Activated naive CD4-positive, alpha-beta T cell treated with anti-CD3 and anti-CD28 coated beads, Interleukin-2, amount 50 U/mL, for 72 hours (primary cell): ENCODE measurements at regions not wholly inside any gene's neighbourhood (a gene's known extent, or its start where the extent isn't known, plus 50 kb on each side); places are given as distances from the start of the nearest gene placed in this dataset.

Experiments used
- ATAC-seq, 2 donors: fragments of 150-1000 bp; cut with Tn5 transposase; 2 replicates each; pipeline ENCODE4 v1.10.0; 2021; ENCODE audit warnings: mild to moderate bottlenecking in 2 of 2, moderate library complexity in 2 of 2
- DNase-seq, 2 donors: peaks; one replicate each; pipeline ENCODE4 v3.0.0; 2021 to 2022; ENCODE audit warnings: low spot score in 2 of 2
- H3K27ac Mint-ChIP-seq, 2 donors: one replicate each; pipeline ENCODE4 v1.8.0; 2022; ENCODE audit warnings: mild to moderate bottlenecking in 2 of 2, mixed read lengths in 2 of 2
- H3K36me3 Mint-ChIP-seq, 2 donors: one replicate each; pipeline ENCODE4 v1.8.0; 2022; ENCODE audit warnings: mixed read lengths in 2 of 2
- H3K9me3 Mint-ChIP-seq, 2 donors: one replicate each; pipeline ENCODE4 v1.8.0; 2022; ENCODE audit warnings: mixed read lengths in 2 of 2

GRCh38 chr12:107144441-107144840 is 51.1 kb upstream of the CRY1 start:
- no peak for DNase-seq
- no peaks in the 10 kb centered on the region for H3K36me3 Mint-ChIP-seq
- H3K9me3 Mint-ChIP-seq, result no peaks in the 10 kb centered on the region
- no peak overlapping the region for H3K27ac Mint-ChIP-seq
- no peak for ATAC-seq

- no peak for ATAC-seq
- Mint-ChIP-seq H3K36me3 (no peaks in the 10 kb centered on the region), H3K9me3 (no peaks in the 10 kb centered on the region), H3K27ac (no peak overlapping the region)
- no peak for DNase-seq
Observed at GRCh38 chr12:107144990-107145389, 51.6 kb upstream of the CRY1 start.

GRCh38 chr12:107145397-107145796 is 52.0 kb upstream of the CRY1 start:
- no peak overlapping the region for H3K27ac Mint-ChIP-seq
- no peak for DNase-seq
- no peak for ATAC-seq
- H3K9me3 Mint-ChIP-seq, result no peaks in the 10 kb centered on the region
- H3K36me3 Mint-ChIP-seq, result no peaks in the 10 kb centered on the region

- Mint-ChIP-seq H3K27ac (no peak overlapping the region), H3K9me3 (no peaks in the 10 kb centered on the region), H3K36me3 (no peaks in the 10 kb centered on the region)
- no peak for DNase-seq
- no peak for ATAC-seq
Observed at GRCh38 chr12:107148107-107148506, 54.8 kb upstream of the CRY1 start.

GRCh38 chr12:107152315-107152714 is 59.0 kb upstream of the CRY1 start:
- peaks cover 0 to 9% of the 10 kb centered on the region in 2 donors for H3K36me3 Mint-ChIP-seq
- DNase-seq, result no peak
- H3K9me3 Mint-ChIP-seq, result peaks cover 5 to 9% of the 10 kb centered on the region in 2 donors
- ATAC-seq, result no peak
- H3K27ac Mint-ChIP-seq, result no peak overlapping the region

GRCh38 chr12:107159384-107159900 is 66.1 kb upstream of the CRY1 start:
- DNase-seq (no peak), ATAC-seq (no peak)
- H3K9me3 Mint-ChIP-seq, result peaks cover 0 to 4% of the 10 kb centered on the region in 2 donors
- H3K27ac Mint-ChIP-seq, result no peak overlapping the region
- peaks cover 0 to 9% of the 10 kb centered on the region in 2 donors for H3K36me3 Mint-ChIP-seq

- Mint-ChIP-seq H3K27ac (no peak overlapping the region), H3K9me3 (no peaks in the 10 kb centered on the region), H3K36me3 (no peaks in the 10 kb centered on the region)
- DNase-seq (no peak), ATAC-seq (no peak)
Observed at GRCh38 chr12:107163413-107163812, 70.1 kb upstream of the CRY1 start.

- Mint-ChIP-seq H3K36me3 (no peaks in the 10 kb centered on the region), H3K9me3 (no peaks in the 10 kb centered on the region), H3K27ac (no peak overlapping the region)
- ATAC-seq, result peak in 1 of 2 donors; percentile 16
- no peak for DNase-seq
Observed at GRCh38 chr12:107164392-107164791, 71.0 kb upstream of the CRY1 start.

- H3K36me3 Mint-ChIP-seq, result no peaks in the 10 kb centered on the region
- DNase-seq, result no peak
- peak in 1 of 2 donors; percentile 73 for ATAC-seq
- no peak overlapping the region for H3K27ac Mint-ChIP-seq
- H3K9me3 Mint-ChIP-seq, result no peaks in the 10 kb centered on the region
Observed at GRCh38 chr12:107165581-107165980, 72.2 kb upstream of the CRY1 start.

GRCh38 chr12:107167756-107168155 is 74.4 kb upstream of the CRY1 start:
- ATAC-seq, result no peak
- H3K36me3 Mint-ChIP-seq, result no peaks in the 10 kb centered on the region

GRCh38 chr12:107169200-107169599 is 75.9 kb upstream of the CRY1 start:
- H3K27ac Mint-ChIP-seq, result no peak overlapping the region
- no peak for ATAC-seq
- DNase-seq, result no peak
- H3K9me3 Mint-ChIP-seq, result no peaks in the 10 kb centered on the region
- no peaks in the 10 kb centered on the region for H3K36me3 Mint-ChIP-seq

More at GRCh38 chr12:107167756-107168155, 74.4 kb upstream of the CRY1 start:
- Mint-ChIP-seq H3K9me3 (no peaks in the 10 kb centered on the region), H3K27ac (no peak overlapping the region)
- DNase-seq, result no peak

- Mint-ChIP-seq H3K36me3 (no peaks in the 10 kb centered on the region), H3K27ac (no peak overlapping the region)
- no peak for DNase-seq
Observed at GRCh38 chr12:107178776-107179175, 85.4 kb upstream of the CRY1 start.

GRCh38 chr12:107179871-107180270 is 86.5 kb upstream of the CRY1 start:
- H3K36me3 Mint-ChIP-seq, result peaks cover 0 to 4% of the 10 kb centered on the region in 2 donors
- H3K9me3 Mint-ChIP-seq, result no peaks in the 10 kb centered on the region
- no peak overlapping the region for H3K27ac Mint-ChIP-seq
- ATAC-seq (no peak), DNase-seq (no peak)

More at GRCh38 chr12:107178776-107179175, 85.4 kb upstream of the CRY1 start:
- ATAC-seq, result peak in 1 of 2 donors; percentile 24
- no peaks in the 10 kb centered on the region for H3K9me3 Mint-ChIP-seq

GRCh38 chr12:107180272-107180671 is 86.9 kb upstream of the CRY1 start:
- H3K36me3 Mint-ChIP-seq, result peaks cover 1 to 4% of the 10 kb centered on the region in 2 donors
- H3K9me3 Mint-ChIP-seq, result no peaks in the 10 kb centered on the region
- no peak for ATAC-seq
- DNase-seq, result no peak
- H3K27ac Mint-ChIP-seq, result no peak overlapping the region

GRCh38 chr12:107184359-107184930 is 91.1 kb upstream of the CRY1 start:
- H3K36me3 Mint-ChIP-seq, result peaks cover 11 to 13% of the 10 kb centered on the region in 2 donors
- no peak for ATAC-seq
- no peak overlapping the region for H3K27ac Mint-ChIP-seq
- DNase-seq, result no peak
- peaks cover 0 to 8% of the 10 kb centered on the region in 2 donors for H3K9me3 Mint-ChIP-seq

GRCh38 chr12:107196681-107197080 is 103.3 kb upstream of the CRY1 start:
- no peaks in the 10 kb centered on the region for H3K9me3 Mint-ChIP-seq
- DNase-seq, result no peak
- no peaks in the 10 kb centered on the region for H3K36me3 Mint-ChIP-seq
- no peak overlapping the region for H3K27ac Mint-ChIP-seq
- ATAC-seq, result no peak

- Mint-ChIP-seq H3K36me3 (no peaks in the 10 kb centered on the region), H3K27ac (no peak overlapping the region), H3K9me3 (no peaks in the 10 kb centered on the region)
- DNase-seq (no peak), ATAC-seq (peak; percentile 96 to 100)
Observed at GRCh38 chr12:107200394-107200793, 107.0 kb upstream of the CRY1 start.

- ATAC-seq (no peak), DNase-seq (no peak)
- H3K9me3 Mint-ChIP-seq, result peaks cover 0 to 3% of the 10 kb centered on the region in 2 donors
- H3K27ac Mint-ChIP-seq, result no peak overlapping the region
- H3K36me3 Mint-ChIP-seq, result peaks cover 0 to 9% of the 10 kb centered on the region in 2 donors
Observed at GRCh38 chr12:107207931-107208525, 114.7 kb upstream of the CRY1 start.
